ENCODE measurements at regions not wholly inside any gene's neighbourhood (a gene's known extent, or its start where the extent isn't known, plus 50 kb on each side); places are given as distances from the start of the nearest gene placed in this dataset.

DNA sequence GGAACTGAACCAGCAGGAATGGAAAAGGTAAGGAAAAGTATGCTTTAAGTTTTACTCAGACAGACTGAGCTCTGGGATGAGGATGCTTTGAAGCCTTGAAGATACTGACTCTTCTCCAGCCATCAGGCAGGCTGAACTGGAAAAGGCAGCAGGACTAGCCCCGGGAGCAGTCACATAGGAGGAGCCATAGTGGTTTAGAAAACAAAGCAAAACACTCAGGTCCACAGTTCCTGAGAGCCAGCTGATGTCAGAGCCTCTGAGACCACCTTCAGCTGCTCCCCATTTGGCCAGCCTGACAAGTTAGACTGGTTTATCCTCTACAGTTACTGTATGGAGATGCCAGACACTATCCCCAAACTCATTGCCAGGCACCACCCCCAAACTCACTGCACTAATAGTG lies 167.9 kb upstream of the CPEB2 start:
- no peak for DNase-seq (ENCODE audit: low spot score)
- TF ChIP-seq, protein P1, sequence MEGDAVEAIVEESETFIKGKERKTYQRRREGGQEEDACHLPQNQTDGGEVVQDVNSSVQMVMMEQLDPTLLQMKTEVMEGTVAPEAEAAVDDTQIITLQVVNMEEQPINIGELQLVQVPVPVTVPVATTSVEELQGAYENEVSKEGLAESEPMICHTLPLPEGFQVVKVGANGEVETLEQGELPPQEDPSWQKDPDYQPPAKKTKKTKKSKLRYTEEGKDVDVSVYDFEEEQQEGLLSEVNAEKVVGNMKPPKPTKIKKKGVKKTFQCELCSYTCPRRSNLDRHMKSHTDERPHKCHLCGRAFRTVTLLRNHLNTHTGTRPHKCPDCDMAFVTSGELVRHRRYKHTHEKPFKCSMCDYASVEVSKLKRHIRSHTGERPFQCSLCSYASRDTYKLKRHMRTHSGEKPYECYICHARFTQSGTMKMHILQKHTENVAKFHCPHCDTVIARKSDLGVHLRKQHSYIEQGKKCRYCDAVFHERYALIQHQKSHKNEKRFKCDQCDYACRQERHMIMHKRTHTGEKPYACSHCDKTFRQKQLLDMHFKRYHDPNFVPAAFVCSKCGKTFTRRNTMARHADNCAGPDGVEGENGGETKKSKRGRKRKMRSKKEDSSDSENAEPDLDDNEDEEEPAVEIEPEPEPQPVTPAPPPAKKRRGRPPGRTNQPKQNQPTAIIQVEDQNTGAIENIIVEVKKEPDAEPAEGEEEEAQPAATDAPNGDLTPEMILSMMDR (IDR thresholded peaks at IDR 0.05; ENCODE audit: extremely low read depth, missing control alignments) = no peak

DNA sequence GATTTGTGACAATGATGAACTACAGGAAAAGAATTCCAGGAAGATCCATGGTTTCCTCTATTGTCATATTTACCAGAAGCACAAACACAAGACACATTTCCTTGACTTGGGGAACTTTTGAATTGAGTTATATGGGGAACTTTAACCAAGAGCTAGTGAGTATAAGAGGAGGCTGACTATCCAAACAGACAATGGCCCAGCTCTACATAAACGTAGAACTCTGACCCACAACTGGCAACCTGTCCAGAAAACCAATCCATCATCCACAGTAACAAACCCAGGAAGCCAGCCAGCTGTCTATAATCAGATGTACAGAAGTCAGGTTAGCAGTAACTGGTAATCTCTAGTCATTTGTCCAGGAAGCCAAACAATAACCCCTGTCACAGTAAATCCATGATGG lies 167.0 kb upstream of the CPEB2 start:
- TF ChIP-seq, protein P1 (IDR thresholded peaks at IDR 0.05; ENCODE audit: extremely low read depth, missing control alignments) = no peak
- no peak for DNase-seq (ENCODE audit: low spot score)

DNA sequence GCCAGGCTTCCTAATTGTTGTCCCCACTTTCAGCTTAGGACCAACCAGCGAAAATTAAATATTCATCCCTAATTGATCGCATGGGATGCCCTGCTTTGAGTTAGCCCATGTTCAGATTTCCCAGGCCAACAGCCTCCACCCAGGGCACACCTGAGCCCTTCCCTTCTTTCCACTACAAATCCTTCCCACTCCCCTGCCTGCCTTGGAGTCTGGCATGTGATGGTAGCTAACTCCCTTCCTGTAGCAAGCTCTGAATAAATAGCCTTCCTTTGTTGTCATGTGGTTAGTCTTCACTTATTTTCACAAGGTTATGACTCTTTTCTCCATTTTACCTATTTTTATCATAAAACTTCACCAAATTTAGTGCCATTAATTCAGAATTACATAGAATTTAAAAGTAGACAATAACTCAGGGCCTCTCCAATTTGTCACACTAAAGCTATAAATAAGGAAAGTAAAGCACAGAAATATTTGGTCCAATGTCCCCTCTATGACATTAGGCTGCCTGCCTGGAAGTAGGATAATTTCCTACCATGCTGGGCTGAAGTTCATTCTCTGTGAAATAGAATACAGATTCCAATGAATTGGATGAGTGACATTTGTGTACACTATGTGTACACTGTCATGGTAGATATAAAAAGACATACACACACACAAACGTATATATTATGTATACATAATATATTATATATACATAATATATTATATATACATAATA lies 166.4 kb upstream of the CPEB2 start:
- DNase-seq (ENCODE audit: low spot score) = no peak
- TF ChIP-seq, protein P1 (IDR thresholded peaks at IDR 0.05; ENCODE audit: extremely low read depth, missing control alignments) = no peak

DNA sequence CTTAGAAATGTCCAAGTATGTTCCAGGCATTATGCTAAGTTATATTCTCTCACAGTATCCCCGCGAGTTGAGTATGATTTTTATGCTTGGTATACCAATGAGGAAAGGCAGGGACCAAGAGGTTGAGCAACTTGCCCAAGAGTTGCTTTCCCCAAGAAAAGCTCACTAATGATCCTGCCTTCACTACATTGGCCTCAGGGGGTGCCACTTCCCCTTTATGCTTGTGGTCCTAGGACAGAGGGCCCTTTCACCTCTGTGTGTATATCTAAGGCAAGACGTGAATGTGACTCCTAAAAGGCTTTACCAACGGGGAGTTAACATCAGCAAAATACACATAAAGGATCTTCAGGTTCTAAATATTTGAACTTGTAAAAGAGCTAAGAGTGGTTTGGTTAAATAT lies 164.4 kb upstream of the CPEB2 start:
- DNase-seq (ENCODE audit: low spot score) = no peak
- TF ChIP-seq, protein P1 (IDR thresholded peaks at IDR 0.05; ENCODE audit: extremely low read depth, missing control alignments) = no peak

DNA sequence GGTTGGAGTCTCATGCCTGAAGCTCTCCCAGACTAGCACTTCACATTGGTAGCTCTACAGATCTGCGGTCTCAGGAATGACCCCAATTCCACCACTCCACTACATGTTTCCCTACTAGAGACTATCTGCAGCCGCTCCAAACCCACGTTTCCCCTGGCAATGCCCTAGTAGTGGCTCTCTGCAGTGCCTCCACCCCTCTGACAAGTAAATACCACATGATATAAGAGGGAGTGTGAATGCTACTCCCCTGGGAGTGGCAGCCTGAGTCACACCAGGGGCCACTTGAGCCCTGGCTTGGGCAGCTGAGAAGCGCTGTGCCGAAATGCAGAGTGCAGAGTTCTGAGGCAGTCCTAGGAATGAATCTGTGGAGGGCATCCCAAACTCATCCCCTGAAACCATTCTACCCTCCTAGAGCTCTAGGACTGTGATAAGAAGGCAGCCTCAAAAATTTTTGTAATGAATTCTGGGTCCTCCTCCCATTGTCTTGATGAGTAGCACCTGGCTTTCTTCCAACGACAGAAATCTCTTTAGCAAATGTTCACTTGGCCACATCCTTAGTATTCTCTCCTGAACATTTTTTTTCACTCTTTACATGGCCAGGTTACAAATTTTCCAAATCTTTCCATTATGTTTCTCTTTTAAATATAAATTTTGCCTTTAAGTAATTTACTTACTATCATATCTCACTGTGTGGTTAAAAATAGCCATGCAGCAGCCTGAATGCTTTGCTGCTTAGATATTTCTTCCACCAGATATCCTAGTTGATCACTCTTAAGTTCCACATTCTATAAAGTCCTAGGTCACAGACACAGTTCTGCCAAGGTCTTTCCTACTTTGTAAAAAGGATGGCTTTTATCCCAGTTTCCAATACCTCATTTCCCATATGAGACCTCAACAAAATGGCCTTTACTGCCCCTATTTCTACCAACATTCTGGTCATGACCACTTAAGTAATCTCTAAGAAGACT lies 160.2 kb upstream of the CPEB2 start:
- TF ChIP-seq, protein P1 (IDR thresholded peaks at IDR 0.05; ENCODE audit: extremely low read depth, missing control alignments) = no peak
- no peak for DNase-seq (ENCODE audit: low spot score)

DNA sequence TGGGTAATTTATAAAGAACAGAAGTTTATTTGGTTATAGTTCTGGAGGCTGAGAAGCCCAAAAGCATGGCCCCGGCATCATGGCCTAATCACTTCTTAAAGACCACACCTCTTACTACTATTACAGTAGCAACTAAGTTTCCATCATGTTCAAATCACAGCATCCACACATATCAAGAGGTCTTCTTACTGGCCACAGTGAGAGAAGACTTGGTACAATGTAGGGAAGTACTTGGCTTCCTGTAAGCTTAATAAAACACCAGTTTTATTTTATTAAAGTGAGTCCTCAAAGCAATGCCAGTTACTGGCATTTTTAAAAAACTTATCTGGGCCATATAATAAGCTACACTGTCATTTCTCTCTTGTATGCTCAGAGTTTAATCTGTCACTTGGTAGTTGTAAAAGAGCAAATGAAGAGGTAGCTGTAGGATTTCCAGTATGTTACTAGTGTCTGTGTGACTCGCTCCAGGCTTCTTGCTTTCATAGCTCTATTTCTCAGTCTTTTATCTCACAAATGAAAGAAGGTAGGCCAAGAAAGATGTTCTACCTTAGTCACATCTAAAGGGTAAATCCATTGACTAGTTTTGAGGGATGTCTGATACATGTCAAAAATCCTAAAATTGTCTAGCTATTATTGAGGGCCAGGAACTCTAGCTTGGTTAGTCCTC lies 159.2 kb upstream of the CPEB2 start:
- DNase-seq (ENCODE audit: low spot score) = no peak
- TF ChIP-seq, protein P1 (IDR thresholded peaks at IDR 0.05; ENCODE audit: extremely low read depth, missing control alignments) = no peak

All from GM20000 (cell line).